ENCODE measurements at regions not wholly inside any gene's neighbourhood (a gene's known extent, or its start where the extent isn't known, plus 50 kb on each side); places are given as distances from the start of the nearest gene placed in this dataset.

- no peak overlapping the region for H3K23ac ChIP-seq (ENCODE audit: insufficient read length)
- no peak overlapping the region for H4K5ac ChIP-seq (ENCODE audit: insufficient read length, low read depth, low read length)
- H3K36me3 ChIP-seq (ENCODE audit: control insufficient read depth in 2 of 4, insufficient read depth in 4 of 4, low read length in 3 of 4) = no peaks in the 10 kb centered on the region
- DNase-seq (ENCODE audit: low read depth in 1 of 2, low spot score in 2 of 2) (no peak), FAIRE-seq (no peak)
- no peaks in the 10 kb centered on the region for H3K79me1 ChIP-seq (ENCODE audit: low read depth, low read length)
- no peak overlapping the region for H3K56ac ChIP-seq (replicated peaks; ENCODE audit: insufficient read length, low read depth, low read length)
- no peaks in the 10 kb centered on the region for H3K79me2 ChIP-seq (ENCODE audit: control insufficient read depth in 1 of 2, insufficient read depth in 2 of 2, low read length in 2 of 2)
- CTCF ChIA-PET (ENCODE audit: partially characterized antibody) = no interaction called here
- no peak overlapping the region for H2BK20ac ChIP-seq (ENCODE audit: low read length)
- H3K27me3 ChIP-seq (replicated peaks in 1 of 4; ENCODE audit: control insufficient read depth in 3 of 4, extremely low read depth in 1 of 4, insufficient read depth in 3 of 4, low read length in 3 of 4) = no peaks in the 10 kb centered on the region
- H3K4me1 ChIP-seq (replicated peaks in 1 of 4; ENCODE audit: control insufficient read depth in 3 of 4, insufficient read depth in 4 of 4, low read length in 3 of 4) = peaks cover 0 to 2% (median 0%) of the 10 kb centered on the region in 4 experiments; a peak in 1 of 7 replicates
- no peak overlapping the region for H2AK5ac ChIP-seq (ENCODE audit: low read depth, low read length)
- H3K4ac ChIP-seq (replicated peaks; ENCODE audit: insufficient read length, low read depth, low read length) = no peak overlapping the region
- no peak overlapping the region for H2AFZ ChIP-seq (ENCODE audit: low read length)
- H3K9ac ChIP-seq (replicated peaks in 1 of 4; ENCODE audit: extremely low read depth in 1 of 4, low read depth in 3 of 4, low read length in 3 of 4) = peak overlapping the region in 1 of 4 experiments; percentile 34; a peak in 1 of 7 replicates
- no peak overlapping the region for H3K27ac ChIP-seq (ENCODE audit: low read depth, low read length)
- no peak overlapping the region for H3K4me3 ChIP-seq (ENCODE audit: extremely low read depth in 1 of 4, insufficient read depth in 2 of 4, low read depth in 3 of 4, low read length in 4 of 4)
- H3K4me2 ChIP-seq (ENCODE audit: insufficient read depth in 1 of 2, low read depth in 2 of 2, low read length in 2 of 2) = no peak overlapping the region
- H3K18ac ChIP-seq (ENCODE audit: extremely low read depth, low read length) = no peak overlapping the region
- H3K9me3 ChIP-seq (ENCODE audit: insufficient read depth in 2 of 2, low read depth in 1 of 2, low read length in 1 of 2) = no peaks in the 10 kb centered on the region
- no peak overlapping the region for H4K91ac ChIP-seq (replicated peaks; ENCODE audit: insufficient read length, low read length)
- H2BK15ac ChIP-seq (ENCODE audit: low read length) = no peak overlapping the region
- POLR2A ChIA-PET (ENCODE audit: partially characterized antibody) = no interaction called here
- no peak overlapping the region for H2BK5ac ChIP-seq (ENCODE audit: low read depth, low read length)
- no peaks in the 10 kb centered on the region for H3K23me2 ChIP-seq (ENCODE audit: low read depth, low read length)
- no peak overlapping the region for H2BK120ac ChIP-seq (replicated peaks; ENCODE audit: low read depth, low read length)
- no peak overlapping the region for H4K8ac ChIP-seq (ENCODE audit: extremely low read depth, insufficient read depth, low read length)
- 96% methylated on average over 20 of the region's 21 CpGs; no CpG with 5 or more reads in 1 of the 2 experiments for WGBS, 2 experiments (ENCODE audit: extremely low coverage in 1 of 2, insufficient coverage in 1 of 2, insufficient read length in 1 of 2, insufficient replicate concordance in 2 of 2, low coverage in 1 of 2, low lambda C conversion rate in 2 of 2, missing lambda C conversion rate in 1 of 2)
- H3K14ac ChIP-seq (ENCODE audit: insufficient read length) = no peak overlapping the region
- H2BK12ac ChIP-seq (ENCODE audit: low read depth, low read length) = no peak overlapping the region
- no peaks in the 10 kb centered on the region for H4K20me1 ChIP-seq (replicated peaks in 1 of 2; ENCODE audit: control insufficient read depth in 1 of 2, insufficient read depth in 2 of 2, low read length in 2 of 2)
- no peak for TF ChIP-seq CHD2 (IDR thresholded peaks at IDR 0.05; ENCODE audit: low read length)
- TF ChIP-seq KDM1A (IDR thresholded peaks at IDR 0.05; ENCODE audit: borderline replicate concordance, low read length) = no peak
- no peak for TF ChIP-seq RFX5 (IDR thresholded peaks at IDR 0.05; ENCODE audit: borderline replicate concordance, low read depth, low read length)
- no peak for TF ChIP-seq TCF12 (IDR thresholded peaks at IDR 0.05; ENCODE audit: low read depth, low read length)
- no peak for TF ChIP-seq BACH1 (IDR thresholded peaks at IDR 0.05; ENCODE audit: low read length)
- TF ChIP-seq HDAC2 (IDR thresholded peaks at IDR 0.05; ENCODE audit: borderline replicate concordance in 1 of 2, low read depth in 2 of 2, low read length in 2 of 2) = no peak
- no peak for TF ChIP-seq PHF8 (conservative IDR thresholded peaks at IDR 0.05; ENCODE audit: low read depth, low read length)
- TF ChIP-seq SP4 (IDR thresholded peaks at IDR 0.05; ENCODE audit: low read length) = no peak
- no peak for TF ChIP-seq CTBP2 (IDR thresholded peaks at IDR 0.05; ENCODE audit: borderline replicate concordance, insufficient read depth, insufficient read length, low read length)
- no peak for TF ChIP-seq RXRA (IDR thresholded peaks at IDR 0.05; ENCODE audit: insufficient read depth, low read depth, low read length)
- TF ChIP-seq CEBPB (IDR thresholded peaks at IDR 0.05; ENCODE audit: low read depth, low read length) = no peak
- TF ChIP-seq, protein P1, sequence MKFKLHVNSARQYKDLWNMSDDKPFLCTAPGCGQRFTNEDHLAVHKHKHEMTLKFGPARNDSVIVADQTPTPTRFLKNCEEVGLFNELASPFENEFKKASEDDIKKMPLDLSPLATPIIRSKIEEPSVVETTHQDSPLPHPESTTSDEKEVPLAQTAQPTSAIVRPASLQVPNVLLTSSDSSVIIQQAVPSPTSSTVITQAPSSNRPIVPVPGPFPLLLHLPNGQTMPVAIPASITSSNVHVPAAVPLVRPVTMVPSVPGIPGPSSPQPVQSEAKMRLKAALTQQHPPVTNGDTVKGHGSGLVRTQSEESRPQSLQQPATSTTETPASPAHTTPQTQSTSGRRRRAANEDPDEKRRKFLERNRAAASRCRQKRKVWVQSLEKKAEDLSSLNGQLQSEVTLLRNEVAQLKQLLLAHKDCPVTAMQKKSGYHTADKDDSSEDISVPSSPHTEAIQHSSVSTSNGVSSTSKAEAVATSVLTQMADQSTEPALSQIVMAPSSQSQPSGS (IDR thresholded peaks at IDR 0.05; ENCODE audit: low read length) = no peak
These were observed 1385.6 kb upstream of the TMEFF2 start for GRCh38 chr2:193580176-193580950.
